Heart left ventricle (tissue), 13 donors: ENCODE measurements at regions not wholly inside any gene's neighbourhood (a gene's known extent, or its start where the extent isn't known, plus 50 kb on each side); places are given as distances from the start of the nearest gene placed in this dataset.

Source experiments
- CTCF ChIP-seq, 12 donors: fragments of 200-600 bp; sonication (generic) in 4 of 12; IDR thresholded peaks; one replicate each; pipeline versions ENCODE4 v1.5.0 to v1.8.0; 2018 to 2022; ENCODE audit warnings: antibody characterized with exemption in 12 of 12, mild to moderate bottlenecking in 5 of 12
- POLR2A ChIP-seq, 2 donors: fragments of 450-650 bp; IDR thresholded peaks; one replicate each; pipeline ENCODE4 v1.6.1; 2017; ENCODE audit warnings: antibody characterized with exemption in 2 of 2, mild to moderate bottlenecking in 2 of 2, moderate library complexity in 2 of 2
- donor health status: ischemic (EF 13 %, LVEDD 7.1; RV severe dilation, severe dysfunction).
- donor health status: DM: no; HTN: yes; CAD: no.
- donor health status: DM: no; HTN: no; CAD: no.
- donor health status: ischemic (EF 25% LVEDD 6.9; RV normal size, moderate dysfunction).
- donor health status: ischemic (EF 25% LVEDD 5.7; RV mildly dilated, moderate dysfunction).
- donor health status: ischemic (EF 35%, LVEDD 5.7; RV mildly dilated, moderate dysfunction).
- donor health status: nonischemic (EF 11% LVEDD 7.7; RV severe dilation, severe dysfunction).
- donor health status: DM: yes; HTN: yes; CAD: no.
- donor health status: PGD.
- donor health status: ischemic (EF 29% LVEDD 5.4; RV normal size, mild dysfunction).
- donor health status: nonischemic (EF 23%, LVEDD 6.1; RV moderate dilation, normal function).

GRCh38 chr7:63065684-63066083 is 933.0 kb upstream of the ZNF722 start:
- TF ChIP-seq CTCF (IDR thresholded peaks at IDR 0.05) (no peak), POLR2A (IDR thresholded peaks at IDR 0.05) (no peak)
